ENCODE measurements at regions not wholly inside any gene's neighbourhood (a gene's known extent, or its start where the extent isn't known, plus 50 kb on each side); places are given as distances from the start of the nearest gene placed in this dataset.
"Not testable (repeated sequence)": the region's sequence is repeated elsewhere in the genome, so short reads cannot be mapped to it uniquely, and the experiment has no call there.

- no peak overlapping the region for H3K9ac ChIP-seq (ENCODE audit: insufficient read length, low read depth)
- no peaks in the 10 kb centered on the region for H3K4me1 ChIP-seq (ENCODE audit: insufficient read depth, insufficient read length)
- H3K4me3 ChIP-seq (ENCODE audit: insufficient read length, low read depth), result no peak overlapping the region
- H3K9me3 ChIP-seq (ENCODE audit: insufficient read depth, low read length), result no peaks in the 10 kb centered on the region
- DNase-seq (ENCODE audit: low read depth, low spot score), result no peak
- no peaks in the 10 kb centered on the region for H3K36me3 ChIP-seq (ENCODE audit: insufficient read depth, insufficient read length, low read length)
- no peaks in the 10 kb centered on the region for H3K27me3 ChIP-seq (ENCODE audit: insufficient read depth, insufficient read length)
- TF ChIP-seq YY1 (IDR thresholded peaks at IDR 0.05; ENCODE audit: insufficient read depth, insufficient read length) (no peak), ZNF274 (IDR thresholded peaks at IDR 0.05; ENCODE audit: low read depth, low read length) (no peak), SUZ12 (IDR thresholded peaks at IDR 0.05; ENCODE audit: extremely low read depth, insufficient read depth, insufficient read length) (no peak)
Observed at GRCh38 chr14:106511006-106511799, 984.8 kb downstream of the TMEM121 start.

DNA sequence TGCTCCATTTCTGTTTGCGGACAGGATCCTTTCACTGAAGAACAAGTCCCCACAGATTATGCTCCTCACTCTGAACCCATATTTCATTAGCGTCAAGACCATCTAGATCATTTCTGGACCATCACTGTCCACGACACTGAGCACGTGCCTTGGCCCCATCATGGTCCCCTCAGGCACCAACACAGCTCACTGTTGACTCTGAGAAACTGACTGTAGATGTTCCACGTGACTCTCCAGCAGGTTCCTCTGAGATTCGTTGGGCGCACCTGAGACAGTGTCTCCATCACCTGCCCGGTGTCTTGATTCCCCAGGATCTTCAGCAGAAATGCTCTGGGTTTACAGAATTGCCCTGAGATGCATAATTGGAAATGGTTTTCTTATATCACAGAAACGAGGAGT is 985.4 kb downstream of the TMEM121 start:
- Histone ChIP-seq H3K9me3 (ENCODE audit: insufficient read depth, low read length) (no peaks in the 10 kb centered on the region), H3K27me3 (ENCODE audit: insufficient read depth, insufficient read length) (no peaks in the 10 kb centered on the region), H3K4me1 (ENCODE audit: insufficient read depth, insufficient read length) (no peaks in the 10 kb centered on the region), H3K4me3 (ENCODE audit: insufficient read length, low read depth) (no peak overlapping the region), H3K9ac (ENCODE audit: insufficient read length, low read depth) (no peak overlapping the region), H3K36me3 (ENCODE audit: insufficient read depth, insufficient read length, low read length) (no peaks in the 10 kb centered on the region)
- TF ChIP-seq YY1 (IDR thresholded peaks at IDR 0.05; ENCODE audit: insufficient read depth, insufficient read length) (no peak), ZNF274 (IDR thresholded peaks at IDR 0.05; ENCODE audit: low read depth, low read length) (no peak), SUZ12 (IDR thresholded peaks at IDR 0.05; ENCODE audit: extremely low read depth, insufficient read depth, insufficient read length) (no peak)
- no peak for DNase-seq (ENCODE audit: low read depth, low spot score)

GRCh38 chr14:106513302-106513701 is 986.9 kb downstream of the TMEM121 start:
- no peaks in the 10 kb centered on the region for H3K9me3 ChIP-seq (ENCODE audit: insufficient read depth, low read length)
- DNase-seq (ENCODE audit: low read depth, low spot score), result no peak
- no peaks in the 10 kb centered on the region for H3K36me3 ChIP-seq (ENCODE audit: insufficient read depth, insufficient read length, low read length)
- no peaks in the 10 kb centered on the region for H3K27me3 ChIP-seq (ENCODE audit: insufficient read depth, insufficient read length)
- H3K4me3 ChIP-seq (ENCODE audit: insufficient read length, low read depth), result no peak overlapping the region
- H3K4me1 ChIP-seq (ENCODE audit: insufficient read depth, insufficient read length), result no peaks in the 10 kb centered on the region
- no peak for TF ChIP-seq SUZ12 (IDR thresholded peaks at IDR 0.05; ENCODE audit: extremely low read depth, insufficient read depth, insufficient read length)
- TF ChIP-seq ZNF274 (IDR thresholded peaks at IDR 0.05; ENCODE audit: low read depth, low read length), result no peak
- no peak overlapping the region for H3K9ac ChIP-seq (ENCODE audit: insufficient read length, low read depth)

DNA sequence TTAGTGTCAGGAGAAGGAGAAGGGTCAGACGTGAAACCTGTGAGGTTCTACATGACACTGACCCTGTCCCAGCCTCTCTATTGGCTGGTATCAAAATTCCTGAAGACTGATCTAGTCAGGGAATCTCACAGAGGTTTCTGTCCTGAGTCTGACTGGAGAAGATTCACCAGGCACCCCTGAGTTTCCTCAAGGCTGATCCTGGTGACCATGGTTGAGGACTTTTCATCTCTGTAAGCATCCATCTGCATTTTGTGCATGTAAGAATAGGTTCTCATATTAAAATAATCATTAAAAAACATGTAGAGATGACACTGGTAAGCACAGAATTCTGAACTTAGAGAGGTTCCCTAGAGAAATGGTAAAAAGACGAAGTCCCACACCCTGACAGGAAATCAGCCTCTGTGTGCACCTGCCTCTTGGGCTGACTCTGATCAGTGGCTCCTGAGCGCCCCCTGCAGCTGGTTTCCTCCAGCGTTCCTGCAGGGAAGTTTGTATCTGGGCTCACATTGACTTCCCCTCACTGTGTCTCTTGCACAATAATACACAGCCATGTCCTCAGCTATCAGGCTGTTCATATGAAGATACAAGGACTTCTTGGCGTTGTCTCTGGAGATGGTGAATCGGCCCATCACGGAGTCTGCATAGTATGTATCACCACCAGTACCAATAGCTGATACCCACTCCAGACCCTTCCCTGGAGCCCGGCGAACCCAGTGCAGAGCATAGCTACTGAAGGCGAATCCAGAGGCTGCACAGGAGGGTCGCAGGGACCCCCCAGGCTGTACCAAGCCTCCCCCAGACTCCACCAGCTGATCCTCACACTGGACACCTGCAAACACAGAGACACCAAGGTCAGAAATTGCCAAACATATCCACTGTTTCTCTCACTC is 991.9 kb downstream of the TMEM121 start:
- no peak for DNase-seq (ENCODE audit: low read depth, low spot score)
- TF ChIP-seq SUZ12 (IDR thresholded peaks at IDR 0.05; ENCODE audit: extremely low read depth, insufficient read depth, insufficient read length) (no peak), ZNF274 (IDR thresholded peaks at IDR 0.05; ENCODE audit: low read depth, low read length) (no peak), YY1 (IDR thresholded peaks at IDR 0.05; ENCODE audit: insufficient read depth, insufficient read length) (no peak)
- Histone ChIP-seq H3K9ac (ENCODE audit: insufficient read length, low read depth) (no peak overlapping the region), H3K9me3 (ENCODE audit: insufficient read depth, low read length) (no peaks in the 10 kb centered on the region), H3K4me3 (ENCODE audit: insufficient read length, low read depth) (no peak overlapping the region), H3K27me3 (ENCODE audit: insufficient read depth, insufficient read length) (no peaks in the 10 kb centered on the region), H3K4me1 (ENCODE audit: insufficient read depth, insufficient read length) (no peaks in the 10 kb centered on the region), H3K36me3 (ENCODE audit: insufficient read depth, insufficient read length, low read length) (no peaks in the 10 kb centered on the region)

DNA sequence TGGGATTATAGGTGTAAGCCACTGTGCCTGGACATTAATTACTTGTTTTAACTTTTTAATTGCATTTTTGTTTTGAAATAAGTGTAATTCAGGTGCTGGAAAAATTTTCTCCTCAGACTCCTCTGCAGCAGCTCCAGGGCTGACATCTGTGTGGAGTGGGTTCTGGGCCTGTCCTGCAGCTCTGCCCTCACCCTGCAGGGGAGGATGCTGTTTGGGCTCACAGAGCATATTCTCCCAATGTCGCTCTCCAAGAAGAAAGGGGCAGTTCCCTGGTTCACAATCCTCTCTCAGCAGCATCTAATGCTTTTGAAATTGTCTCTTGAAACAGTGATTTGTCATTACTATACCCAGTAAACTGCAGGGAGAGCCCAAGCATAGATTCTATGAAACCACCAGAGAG is 995.7 kb downstream of the TMEM121 start:
- H3K9me3 ChIP-seq (ENCODE audit: insufficient read depth, low read length); H3K36me3 ChIP-seq (ENCODE audit: insufficient read depth, insufficient read length, low read length): not testable (repeated sequence)

DNA sequence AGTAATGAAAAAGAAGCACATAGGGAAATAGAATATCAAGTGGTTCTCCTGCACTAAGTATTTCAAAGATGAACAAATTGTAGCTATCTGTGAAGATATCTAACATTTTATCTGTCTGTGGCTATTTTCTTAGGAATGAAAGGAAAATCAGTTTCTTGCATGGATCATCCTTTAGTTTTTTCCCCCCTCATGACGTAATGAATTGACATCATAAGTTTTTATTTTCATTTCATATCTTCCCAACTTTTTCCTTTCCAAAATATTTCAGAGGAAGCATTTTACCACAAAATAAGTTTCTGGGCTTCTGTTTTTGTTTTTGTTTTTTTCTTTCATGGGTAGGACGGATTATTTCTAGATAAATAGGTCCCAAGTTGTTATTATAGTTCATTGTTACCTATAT is 996.6 kb downstream of the TMEM121 start:
- Histone ChIP-seq H3K36me3 (ENCODE audit: insufficient read depth, insufficient read length, low read length) (no peaks in the 10 kb centered on the region), H3K4me3 (ENCODE audit: insufficient read length, low read depth) (no peak overlapping the region), H3K9me3 (ENCODE audit: insufficient read depth, low read length) (0 out of 2 replicates have a peak, but pooled peaks cover 4% of the 10 kb centered on the region), H3K9ac (ENCODE audit: insufficient read length, low read depth) (no peak overlapping the region), H3K4me1 (ENCODE audit: insufficient read depth, insufficient read length) (no peaks in the 10 kb centered on the region), H3K27me3 (ENCODE audit: insufficient read depth, insufficient read length) (no peaks in the 10 kb centered on the region)
- DNase-seq (ENCODE audit: low read depth, low spot score), result no peak
- no peak for TF ChIP-seq YY1 (IDR thresholded peaks at IDR 0.05; ENCODE audit: insufficient read depth, insufficient read length)
- no peak for TF ChIP-seq ZNF274 (IDR thresholded peaks at IDR 0.05; ENCODE audit: low read depth, low read length)
- no peak for TF ChIP-seq SUZ12 (IDR thresholded peaks at IDR 0.05; ENCODE audit: extremely low read depth, insufficient read depth, insufficient read length)

More for the DNA sequence above, 995.7 kb downstream of the TMEM121 start:
- not testable (repeated sequence) for H3K9ac ChIP-seq (ENCODE audit: insufficient read length, low read depth); DNase-seq (ENCODE audit: low read depth, low spot score); H3K4me1 ChIP-seq (ENCODE audit: insufficient read depth, insufficient read length); H3K4me3 ChIP-seq (ENCODE audit: insufficient read length, low read depth); H3K27me3 ChIP-seq (ENCODE audit: insufficient read depth, insufficient read length)

DNA sequence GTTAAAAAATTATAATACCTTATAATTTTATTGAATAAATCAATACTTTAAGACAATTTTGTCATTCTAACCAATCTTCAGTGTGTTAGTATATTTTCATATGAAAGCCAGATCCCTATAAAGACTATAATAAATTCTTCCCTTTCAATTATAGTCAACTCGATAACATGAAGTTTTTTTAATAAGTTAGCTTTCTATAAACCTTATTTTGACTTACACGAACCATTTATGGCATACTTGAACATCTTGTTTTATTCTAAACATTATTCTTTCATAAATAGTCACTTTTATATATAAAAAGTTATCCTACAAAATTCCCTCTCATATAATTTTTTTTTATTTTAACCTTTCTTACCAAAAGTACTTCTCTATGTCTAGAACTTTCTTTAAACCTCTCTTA is 1002.3 kb downstream of the TMEM121 start:
- Histone ChIP-seq H3K36me3 (ENCODE audit: insufficient read depth, insufficient read length, low read length) (no peaks in the 10 kb centered on the region), H3K4me3 (ENCODE audit: insufficient read length, low read depth) (no peak overlapping the region), H3K27me3 (ENCODE audit: insufficient read depth, insufficient read length) (no peaks in the 10 kb centered on the region), H3K9me3 (ENCODE audit: insufficient read depth, low read length) (peaks cover 26% of the 10 kb centered on the region; the same call in 1 of the 2 replicates), H3K4me1 (ENCODE audit: insufficient read depth, insufficient read length) (no peaks in the 10 kb centered on the region), H3K9ac (ENCODE audit: insufficient read length, low read depth) (no peak overlapping the region)
- TF ChIP-seq ZNF274 (IDR thresholded peaks at IDR 0.05; ENCODE audit: low read depth, low read length), result no peak
- no peak for TF ChIP-seq SUZ12 (IDR thresholded peaks at IDR 0.05; ENCODE audit: extremely low read depth, insufficient read depth, insufficient read length)
- TF ChIP-seq YY1 (IDR thresholded peaks at IDR 0.05; ENCODE audit: insufficient read depth, insufficient read length), result no peak
- DNase-seq (ENCODE audit: low read depth, low spot score), result no peak

Measured in NT2/D1 (cell line).